ENCODE measurements at regions not wholly inside any gene's neighbourhood (a gene's known extent, or its start where the extent isn't known, plus 50 kb on each side); places are given as distances from the start of the nearest gene placed in this dataset.

DNA sequence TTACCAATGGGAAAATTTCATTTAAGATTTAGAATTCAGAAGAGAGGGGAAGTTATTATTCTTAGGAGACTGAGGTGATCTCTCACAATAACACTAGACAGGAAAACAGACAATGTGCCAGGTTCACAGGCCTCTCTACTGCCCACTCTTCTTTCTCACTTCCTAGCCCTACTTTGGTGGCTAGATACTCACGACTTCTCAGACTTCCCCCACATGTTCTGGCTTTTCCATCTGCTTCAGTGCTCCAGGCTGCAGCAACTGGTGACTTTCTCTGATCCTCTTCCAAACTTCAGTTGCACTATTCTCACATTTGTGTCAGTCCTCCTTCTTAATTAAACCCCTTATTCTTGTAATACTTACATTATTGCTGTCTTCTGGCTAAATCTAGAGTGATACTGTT is 208.7 kb upstream of the KCTD3 start:
- Mint-ChIP-seq H3K36me3 (ENCODE audit: unreplicated experiment) (no peaks in the 10 kb centered on the region), H3K27ac (ENCODE audit: unreplicated experiment) (no peak overlapping the region), H3K4me3 (ENCODE audit: unreplicated experiment) (no peak overlapping the region), H3K9me3 (ENCODE audit: unreplicated experiment) (no peaks in the 10 kb centered on the region), H3K27me3 (ENCODE audit: unreplicated experiment) (no peaks in the 10 kb centered on the region), H3K4me1 (ENCODE audit: low read depth, unreplicated experiment) (no peaks in the 10 kb centered on the region)
- no peak for DNase-seq
- TF ChIP-seq, protein P1, sequence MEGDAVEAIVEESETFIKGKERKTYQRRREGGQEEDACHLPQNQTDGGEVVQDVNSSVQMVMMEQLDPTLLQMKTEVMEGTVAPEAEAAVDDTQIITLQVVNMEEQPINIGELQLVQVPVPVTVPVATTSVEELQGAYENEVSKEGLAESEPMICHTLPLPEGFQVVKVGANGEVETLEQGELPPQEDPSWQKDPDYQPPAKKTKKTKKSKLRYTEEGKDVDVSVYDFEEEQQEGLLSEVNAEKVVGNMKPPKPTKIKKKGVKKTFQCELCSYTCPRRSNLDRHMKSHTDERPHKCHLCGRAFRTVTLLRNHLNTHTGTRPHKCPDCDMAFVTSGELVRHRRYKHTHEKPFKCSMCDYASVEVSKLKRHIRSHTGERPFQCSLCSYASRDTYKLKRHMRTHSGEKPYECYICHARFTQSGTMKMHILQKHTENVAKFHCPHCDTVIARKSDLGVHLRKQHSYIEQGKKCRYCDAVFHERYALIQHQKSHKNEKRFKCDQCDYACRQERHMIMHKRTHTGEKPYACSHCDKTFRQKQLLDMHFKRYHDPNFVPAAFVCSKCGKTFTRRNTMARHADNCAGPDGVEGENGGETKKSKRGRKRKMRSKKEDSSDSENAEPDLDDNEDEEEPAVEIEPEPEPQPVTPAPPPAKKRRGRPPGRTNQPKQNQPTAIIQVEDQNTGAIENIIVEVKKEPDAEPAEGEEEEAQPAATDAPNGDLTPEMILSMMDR (IDR thresholded peaks at IDR 0.05; ENCODE audit: partially characterized antibody, unreplicated experiment) = no peak

DNA sequence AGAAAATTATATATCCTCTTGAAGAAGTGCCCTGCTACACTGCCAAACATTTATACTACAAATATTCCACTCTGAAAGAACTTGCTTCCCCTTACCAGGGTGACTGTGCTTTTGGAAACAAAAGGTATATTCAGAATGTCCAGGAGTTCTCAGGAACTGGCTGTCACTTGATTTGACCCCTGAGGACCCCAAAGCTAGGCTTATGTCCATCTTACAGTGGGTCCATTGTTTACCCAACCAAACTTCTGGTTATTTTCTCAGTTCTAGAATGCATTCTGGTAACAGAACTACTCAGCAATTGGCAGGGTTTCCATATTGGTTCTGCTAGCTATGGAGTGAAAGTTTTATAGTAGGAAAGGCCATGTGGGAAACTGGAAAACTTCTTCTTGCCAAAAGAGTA is 207.1 kb upstream of the KCTD3 start:
- no peak for DNase-seq
- TF ChIP-seq, protein P1 (IDR thresholded peaks at IDR 0.05; ENCODE audit: partially characterized antibody, unreplicated experiment) = no peak
- no peaks in the 10 kb centered on the region for H3K9me3 Mint-ChIP-seq (ENCODE audit: unreplicated experiment)
- no peaks in the 10 kb centered on the region for H3K27me3 Mint-ChIP-seq (ENCODE audit: unreplicated experiment)
- H3K36me3 Mint-ChIP-seq (ENCODE audit: unreplicated experiment) = no peaks in the 10 kb centered on the region
- no peak overlapping the region for H3K27ac Mint-ChIP-seq (ENCODE audit: unreplicated experiment)
- H3K4me3 Mint-ChIP-seq (ENCODE audit: unreplicated experiment) = no peak overlapping the region
- H3K4me1 Mint-ChIP-seq (ENCODE audit: low read depth, unreplicated experiment) = no peaks in the 10 kb centered on the region

DNA sequence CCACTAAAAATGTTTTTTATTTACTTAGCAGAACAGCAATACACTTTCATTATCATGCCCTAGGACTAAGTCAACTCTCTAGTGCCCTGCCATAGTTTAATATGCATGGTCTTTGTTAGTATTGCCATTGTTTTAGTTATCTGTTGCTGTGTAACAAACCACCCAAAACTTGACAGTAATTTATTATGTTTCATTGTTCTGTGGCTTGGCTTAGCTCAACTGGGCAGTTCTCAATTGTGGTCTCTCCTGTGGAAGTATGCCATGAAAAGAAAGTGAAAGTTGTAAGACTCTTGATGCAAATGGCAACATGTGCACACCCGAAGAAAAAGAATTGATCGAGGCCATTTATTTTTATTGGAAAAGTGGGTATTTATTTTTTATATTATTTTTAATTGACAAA is 206.3 kb upstream of the KCTD3 start:
- H3K4me3 Mint-ChIP-seq (ENCODE audit: unreplicated experiment) = no peak overlapping the region
- no peak for DNase-seq
- TF ChIP-seq, protein P1 (IDR thresholded peaks at IDR 0.05; ENCODE audit: partially characterized antibody, unreplicated experiment) = no peak
- H3K27me3 Mint-ChIP-seq (ENCODE audit: unreplicated experiment) = no peaks in the 10 kb centered on the region
- no peaks in the 10 kb centered on the region for H3K36me3 Mint-ChIP-seq (ENCODE audit: unreplicated experiment)
- no peaks in the 10 kb centered on the region for H3K9me3 Mint-ChIP-seq (ENCODE audit: unreplicated experiment)
- H3K4me1 Mint-ChIP-seq (ENCODE audit: low read depth, unreplicated experiment) = no peaks in the 10 kb centered on the region
- no peak overlapping the region for H3K27ac Mint-ChIP-seq (ENCODE audit: unreplicated experiment)

DNA sequence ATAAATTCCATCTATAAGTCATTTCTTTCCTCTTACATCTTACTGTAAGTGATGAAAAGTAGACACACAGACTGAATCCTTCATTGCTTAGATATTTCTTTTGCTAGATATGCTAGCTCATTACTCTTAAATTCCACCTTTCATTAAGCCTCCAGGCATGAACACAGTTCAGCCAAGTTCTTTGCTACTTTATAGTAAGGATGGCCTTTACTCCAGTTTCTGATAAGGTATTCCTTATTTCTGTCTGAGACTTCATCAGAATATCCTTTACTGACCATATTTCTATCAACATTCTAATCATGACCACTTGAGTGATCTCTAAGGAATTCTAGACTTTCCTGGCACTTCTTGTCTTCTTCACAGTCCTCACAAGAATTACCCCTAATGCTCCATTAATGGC is 191.7 kb upstream of the KCTD3 start:
- Mint-ChIP-seq H3K4me1 (ENCODE audit: low read depth, unreplicated experiment) (no peaks in the 10 kb centered on the region), H3K36me3 (ENCODE audit: unreplicated experiment) (no peaks in the 10 kb centered on the region), H3K27ac (ENCODE audit: unreplicated experiment) (no peak overlapping the region), H3K27me3 (ENCODE audit: unreplicated experiment) (no peaks in the 10 kb centered on the region), H3K9me3 (ENCODE audit: unreplicated experiment) (peaks cover 3% of the 10 kb centered on the region), H3K4me3 (ENCODE audit: unreplicated experiment) (no peak overlapping the region)
- no peak for DNase-seq
- TF ChIP-seq, protein P1 (IDR thresholded peaks at IDR 0.05; ENCODE audit: partially characterized antibody, unreplicated experiment) = no peak

DNA sequence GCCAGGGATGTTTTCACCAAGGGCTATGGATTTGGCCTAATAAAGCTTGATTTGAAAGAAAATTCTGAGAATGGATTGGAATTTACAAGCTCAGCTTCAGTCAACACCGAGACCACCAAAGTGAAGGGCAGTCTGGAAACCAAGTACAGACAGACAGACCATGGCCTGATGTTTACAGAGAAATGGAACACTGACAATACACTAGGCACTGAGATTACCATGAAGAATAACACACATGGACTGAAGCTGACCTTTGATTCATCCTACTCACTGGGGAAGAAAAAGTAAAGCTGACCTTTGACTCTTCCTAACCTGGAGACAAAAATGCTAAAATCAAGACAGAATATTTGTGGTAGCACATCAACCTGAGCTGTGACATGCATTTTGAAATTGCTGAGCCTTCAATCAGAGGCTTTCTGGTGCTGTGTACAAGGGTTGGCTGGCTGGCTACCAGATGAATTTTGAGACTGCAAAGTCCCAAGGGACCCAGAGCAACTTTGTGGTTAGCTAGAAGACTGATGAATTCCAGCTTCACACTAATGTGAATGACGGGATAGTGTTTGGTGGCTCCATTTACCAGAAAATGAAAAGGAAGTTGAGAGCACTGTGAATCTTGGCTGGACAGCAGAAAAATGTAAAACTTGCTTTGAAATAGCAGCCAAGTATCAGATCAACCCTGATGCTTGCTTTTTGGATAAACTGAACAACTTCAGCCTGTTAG is 190.4 kb upstream of the KCTD3 start:
- H3K4me1 Mint-ChIP-seq (ENCODE audit: low read depth, unreplicated experiment) = no peaks in the 10 kb centered on the region
- no peak for DNase-seq
- H3K36me3 Mint-ChIP-seq (ENCODE audit: unreplicated experiment) = no peaks in the 10 kb centered on the region
- H3K27me3 Mint-ChIP-seq (ENCODE audit: unreplicated experiment) = no peaks in the 10 kb centered on the region
- H3K4me3 Mint-ChIP-seq (ENCODE audit: unreplicated experiment) = no peak overlapping the region
- TF ChIP-seq, protein P1 (IDR thresholded peaks at IDR 0.05; ENCODE audit: partially characterized antibody, unreplicated experiment) = no peak
- H3K27ac Mint-ChIP-seq (ENCODE audit: unreplicated experiment) = no peak overlapping the region
- peaks cover 3% of the 10 kb centered on the region for H3K9me3 Mint-ChIP-seq (ENCODE audit: unreplicated experiment)
